ENCODE measurements at regions not wholly inside any gene's neighbourhood (a gene's known extent, or its start where the extent isn't known, plus 50 kb on each side); places are given as distances from the start of the nearest gene placed in this dataset.

- DNase-seq (ENCODE audit: low read depth) = no peak
- H3K4me3 ChIP-seq (ENCODE audit: low read depth, low read length) = no peak overlapping the region
- TF ChIP-seq, protein P1, sequence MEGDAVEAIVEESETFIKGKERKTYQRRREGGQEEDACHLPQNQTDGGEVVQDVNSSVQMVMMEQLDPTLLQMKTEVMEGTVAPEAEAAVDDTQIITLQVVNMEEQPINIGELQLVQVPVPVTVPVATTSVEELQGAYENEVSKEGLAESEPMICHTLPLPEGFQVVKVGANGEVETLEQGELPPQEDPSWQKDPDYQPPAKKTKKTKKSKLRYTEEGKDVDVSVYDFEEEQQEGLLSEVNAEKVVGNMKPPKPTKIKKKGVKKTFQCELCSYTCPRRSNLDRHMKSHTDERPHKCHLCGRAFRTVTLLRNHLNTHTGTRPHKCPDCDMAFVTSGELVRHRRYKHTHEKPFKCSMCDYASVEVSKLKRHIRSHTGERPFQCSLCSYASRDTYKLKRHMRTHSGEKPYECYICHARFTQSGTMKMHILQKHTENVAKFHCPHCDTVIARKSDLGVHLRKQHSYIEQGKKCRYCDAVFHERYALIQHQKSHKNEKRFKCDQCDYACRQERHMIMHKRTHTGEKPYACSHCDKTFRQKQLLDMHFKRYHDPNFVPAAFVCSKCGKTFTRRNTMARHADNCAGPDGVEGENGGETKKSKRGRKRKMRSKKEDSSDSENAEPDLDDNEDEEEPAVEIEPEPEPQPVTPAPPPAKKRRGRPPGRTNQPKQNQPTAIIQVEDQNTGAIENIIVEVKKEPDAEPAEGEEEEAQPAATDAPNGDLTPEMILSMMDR (IDR thresholded peaks at IDR 0.05; ENCODE audit: low read depth, low read length) = no peak
- TF ChIP-seq, protein P2, sequence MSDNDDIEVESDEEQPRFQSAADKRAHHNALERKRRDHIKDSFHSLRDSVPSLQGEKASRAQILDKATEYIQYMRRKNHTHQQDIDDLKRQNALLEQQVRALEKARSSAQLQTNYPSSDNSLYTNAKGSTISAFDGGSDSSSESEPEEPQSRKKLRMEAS (IDR thresholded peaks at IDR 0.05; ENCODE audit: low read depth, low read length) = no peak
Observed at GRCh38 chr11:134485316-134485715, 73.3 kb upstream of the B3GAT1 start.

DNA sequence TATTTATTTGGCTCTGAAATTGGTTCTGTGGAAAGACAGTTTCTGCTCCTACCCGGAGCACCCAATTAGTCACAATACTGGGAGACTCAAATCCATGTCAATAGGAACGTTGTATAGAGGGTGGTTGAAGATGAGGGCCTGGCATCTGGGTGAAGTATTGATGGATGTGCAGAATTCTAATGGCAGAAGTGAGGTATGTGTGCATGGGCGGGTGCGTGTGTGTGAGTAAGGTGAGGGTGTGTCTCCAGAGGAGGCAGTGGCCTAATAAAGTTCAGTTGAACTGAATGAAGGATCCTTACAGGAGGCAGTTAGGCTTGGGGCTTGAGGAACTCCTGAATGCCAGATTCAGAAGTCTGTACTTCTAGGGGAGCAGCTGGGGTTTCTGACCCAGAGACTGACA, 71.8 kb upstream of the B3GAT1 start:
- TF ChIP-seq, protein P2 (IDR thresholded peaks at IDR 0.05; ENCODE audit: low read depth, low read length) = no peak
- TF ChIP-seq, protein P1 (IDR thresholded peaks at IDR 0.05; ENCODE audit: low read depth, low read length) = no peak
- TF ChIP-seq POLR2A (IDR thresholded peaks at IDR 0.05; ENCODE audit: extremely low read depth, insufficient read length) = no peak
- no peak for TF ChIP-seq MYC (IDR thresholded peaks at IDR 0.05; ENCODE audit: low read depth, low read length)
- no peak for DNase-seq (ENCODE audit: low read depth)
- H3K4me3 ChIP-seq (ENCODE audit: low read depth, low read length) = no peak overlapping the region

DNA sequence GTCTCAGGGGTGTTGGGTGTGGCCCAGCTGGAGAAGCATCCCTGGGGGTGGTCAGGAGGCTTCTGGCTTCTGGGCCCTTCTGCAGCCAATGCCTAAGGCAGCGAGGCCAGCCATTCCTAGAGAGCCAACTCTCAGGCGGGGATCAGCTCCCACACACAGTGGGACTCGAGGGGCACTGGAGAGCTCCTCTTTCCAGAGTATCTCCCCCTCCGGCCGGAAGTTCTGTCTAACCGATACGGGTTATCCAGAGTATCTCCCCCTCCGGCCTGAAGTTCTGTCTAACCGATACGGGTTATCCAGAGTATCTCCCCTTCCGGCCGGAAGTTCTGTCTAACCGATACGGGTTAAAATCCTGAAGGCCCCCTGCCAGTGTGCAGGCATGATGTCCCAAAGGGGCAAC, 71.2 kb upstream of the B3GAT1 start:
- no peak overlapping the region for H3K4me3 ChIP-seq (ENCODE audit: low read depth, low read length)
- no peak for DNase-seq (ENCODE audit: low read depth)
- TF ChIP-seq, protein P2 (IDR thresholded peaks at IDR 0.05; ENCODE audit: low read depth, low read length) = no peak
- TF ChIP-seq, protein P1 (IDR thresholded peaks at IDR 0.05; ENCODE audit: low read depth, low read length) = no peak
- TF ChIP-seq MYC (IDR thresholded peaks at IDR 0.05; ENCODE audit: low read depth, low read length) (no peak), POLR2A (IDR thresholded peaks at IDR 0.05; ENCODE audit: extremely low read depth, insufficient read length) (no peak)

DNA sequence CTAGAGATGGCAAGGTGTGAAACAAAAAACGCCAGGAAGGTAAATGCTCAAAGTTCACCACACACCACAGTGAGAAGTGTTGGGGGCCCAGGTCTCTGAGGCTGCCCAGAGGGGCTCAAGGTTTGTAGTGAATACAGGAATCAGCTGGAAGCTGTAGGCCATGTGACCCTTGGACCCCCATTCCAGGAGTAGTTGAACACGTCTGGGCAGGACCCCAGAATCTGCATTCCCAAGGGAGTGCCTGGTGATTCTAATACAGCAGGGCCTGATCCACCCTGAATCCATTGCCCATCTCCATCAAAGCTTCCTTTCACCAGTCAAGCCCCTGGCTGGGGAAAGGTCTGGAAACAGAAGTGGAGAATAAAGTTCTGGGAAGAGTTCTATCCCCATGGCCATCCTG, 70.8 kb upstream of the B3GAT1 start:
- TF ChIP-seq POLR2A (IDR thresholded peaks at IDR 0.05; ENCODE audit: extremely low read depth, insufficient read length) (no peak), MYC (IDR thresholded peaks at IDR 0.05; ENCODE audit: low read depth, low read length) (no peak)
- TF ChIP-seq, protein P2 (IDR thresholded peaks at IDR 0.05; ENCODE audit: low read depth, low read length) = no peak
- TF ChIP-seq, protein P1 (IDR thresholded peaks at IDR 0.05; ENCODE audit: low read depth, low read length) = no peak
- H3K4me3 ChIP-seq (ENCODE audit: low read depth, low read length) = no peak overlapping the region
- DNase-seq (ENCODE audit: low read depth) = no peak

DNA sequence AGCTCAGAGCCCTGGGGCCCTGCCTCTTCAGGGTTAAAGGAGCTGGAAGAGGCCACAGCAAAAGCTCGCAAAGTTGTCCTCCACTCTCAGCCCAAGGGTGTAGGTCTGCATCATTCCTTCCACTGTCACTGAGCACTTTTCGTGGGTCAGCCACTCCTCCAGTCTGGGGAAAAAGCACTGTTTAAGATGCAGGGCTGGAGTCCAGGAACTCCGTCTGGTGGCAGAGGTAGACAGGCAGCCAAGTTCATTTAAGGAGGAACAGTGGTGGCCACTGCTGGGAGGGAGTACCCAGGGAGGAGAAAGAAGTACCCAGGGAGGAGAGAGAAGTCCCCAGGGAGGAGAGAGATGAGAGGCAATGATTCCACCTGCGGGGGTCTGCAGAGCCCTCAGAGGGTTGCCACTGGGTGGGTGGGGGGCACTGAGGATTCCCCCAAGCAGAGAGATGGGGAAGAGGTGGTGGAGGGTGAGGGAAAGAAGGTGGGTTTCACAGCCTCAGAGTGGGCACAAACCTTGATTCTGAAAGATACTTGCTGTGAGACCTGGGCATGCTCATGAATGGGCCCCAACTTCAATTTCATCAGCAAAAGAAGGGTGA, 70.0 kb upstream of the B3GAT1 start:
- no peak for TF ChIP-seq POLR2A (IDR thresholded peaks at IDR 0.05; ENCODE audit: extremely low read depth, insufficient read length)
- no peak for TF ChIP-seq MYC (IDR thresholded peaks at IDR 0.05; ENCODE audit: low read depth, low read length)
- no peak overlapping the region for H3K4me3 ChIP-seq (ENCODE audit: low read depth, low read length)
- DNase-seq (ENCODE audit: low read depth) = no peak

GRCh38 chr11:134481135-134481534, 69.1 kb upstream of the B3GAT1 start:
- TF ChIP-seq, protein P1 (IDR thresholded peaks at IDR 0.05; ENCODE audit: low read depth, low read length) = no peak
- TF ChIP-seq POLR2A (IDR thresholded peaks at IDR 0.05; ENCODE audit: extremely low read depth, insufficient read length) = no peak
- TF ChIP-seq MYC (IDR thresholded peaks at IDR 0.05; ENCODE audit: low read depth, low read length) = no peak
- TF ChIP-seq, protein P2 (IDR thresholded peaks at IDR 0.05; ENCODE audit: low read depth, low read length) = no peak
- no peak overlapping the region for H3K4me3 ChIP-seq (ENCODE audit: low read depth, low read length)

More at GRCh38 chr11:134481135-134481534, 69.1 kb upstream of the B3GAT1 start:
- no peak for DNase-seq (ENCODE audit: low read depth)

All from NB4 (cell line).